HG02938 (cell line): ENCODE measurements at regions not wholly inside any gene's neighbourhood (a gene's known extent, or its start where the extent isn't known, plus 50 kb on each side); places are given as distances from the start of the nearest gene placed in this dataset.

Source experiments
- ATAC-seq: cut with Tn5 transposase; IDR thresholded peaks from one replicate; pipeline ENCODE4 v1.9.1; 2021; ENCODE audit warnings: mild to moderate bottlenecking, moderate library complexity; ENCODE audit not compliant: unreplicated experiment

- no peak for ATAC-seq
Measured at GRCh38 chr1:82215056-82215852, 414.5 kb downstream of the ADGRL2 start.

GRCh38 chr1:82214606-82215005 lies 413.9 kb downstream of the ADGRL2 start:
- ATAC-seq: no peak

GRCh38 chr1:82197606-82198005 lies 396.9 kb downstream of the ADGRL2 start:
- no peak for ATAC-seq

GRCh38 chr1:82195245-82195644 lies 394.5 kb downstream of the ADGRL2 start:
- ATAC-seq: no peak

- no peak for ATAC-seq
Measured at GRCh38 chr1:82185084-82185483, 384.4 kb downstream of the ADGRL2 start.

- ATAC-seq: no peak
Measured at GRCh38 chr1:82181846-82182245, 381.1 kb downstream of the ADGRL2 start.

GRCh38 chr1:82179131-82179530 lies 378.4 kb downstream of the ADGRL2 start:
- no peak for ATAC-seq

GRCh38 chr1:82177192-82177591 lies 376.5 kb downstream of the ADGRL2 start:
- ATAC-seq: no peak

GRCh38 chr1:82171955-82172354 lies 371.2 kb downstream of the ADGRL2 start:
- no peak for ATAC-seq

- ATAC-seq: no peak
Measured at GRCh38 chr1:82168482-82168881, 367.7 kb downstream of the ADGRL2 start.

- ATAC-seq: no peak
Measured at GRCh38 chr1:82165304-82165703, 364.6 kb downstream of the ADGRL2 start.

- ATAC-seq: no peak
Measured at GRCh38 chr1:82162486-82163420, 362.0 kb downstream of the ADGRL2 start.

- ATAC-seq: peak; percentile 54
Measured at GRCh38 chr1:82161700-82162141, 361.0 kb downstream of the ADGRL2 start.

GRCh38 chr1:82160903-82161302 lies 360.2 kb downstream of the ADGRL2 start:
- ATAC-seq: no peak

- no peak for ATAC-seq
Measured at GRCh38 chr1:82160036-82160435, 359.3 kb downstream of the ADGRL2 start.

GRCh38 chr1:82158981-82159380 lies 358.2 kb downstream of the ADGRL2 start:
- no peak for ATAC-seq

- ATAC-seq: no peak
Measured at GRCh38 chr1:82154219-82154970, 353.7 kb downstream of the ADGRL2 start.

- no peak for ATAC-seq
Measured at GRCh38 chr1:82153752-82154151, 353.0 kb downstream of the ADGRL2 start.

GRCh38 chr1:82153272-82153629 lies 352.5 kb downstream of the ADGRL2 start:
- ATAC-seq: peak; percentile 55

GRCh38 chr1:82152356-82153271 lies 351.9 kb downstream of the ADGRL2 start:
- peak; percentile 60 for ATAC-seq
